ENCODE measurements at regions not wholly inside any gene's neighbourhood (a gene's known extent, or its start where the extent isn't known, plus 50 kb on each side); places are given as distances from the start of the nearest gene placed in this dataset.

DNA sequence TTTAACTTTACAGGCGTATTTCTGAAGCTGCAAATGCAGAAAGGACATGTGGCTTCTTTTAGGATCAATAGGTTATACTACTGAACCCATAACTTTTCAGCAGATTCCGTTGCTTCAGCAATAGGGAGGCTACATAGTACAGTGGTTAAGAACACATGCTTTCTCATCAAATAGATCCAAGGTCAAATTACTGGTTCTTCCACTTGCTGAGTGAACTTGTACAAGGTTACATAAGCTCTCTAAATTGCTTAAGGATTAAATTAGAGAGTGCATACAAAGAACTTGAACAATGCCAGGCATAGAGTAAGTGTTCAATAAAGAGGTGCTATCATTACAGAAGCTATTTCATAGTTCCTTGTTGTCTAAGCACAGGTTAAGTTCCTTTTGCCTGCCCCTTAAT is 129.6 kb downstream of the BARX2 start:
- TF ChIP-seq, protein P1, sequence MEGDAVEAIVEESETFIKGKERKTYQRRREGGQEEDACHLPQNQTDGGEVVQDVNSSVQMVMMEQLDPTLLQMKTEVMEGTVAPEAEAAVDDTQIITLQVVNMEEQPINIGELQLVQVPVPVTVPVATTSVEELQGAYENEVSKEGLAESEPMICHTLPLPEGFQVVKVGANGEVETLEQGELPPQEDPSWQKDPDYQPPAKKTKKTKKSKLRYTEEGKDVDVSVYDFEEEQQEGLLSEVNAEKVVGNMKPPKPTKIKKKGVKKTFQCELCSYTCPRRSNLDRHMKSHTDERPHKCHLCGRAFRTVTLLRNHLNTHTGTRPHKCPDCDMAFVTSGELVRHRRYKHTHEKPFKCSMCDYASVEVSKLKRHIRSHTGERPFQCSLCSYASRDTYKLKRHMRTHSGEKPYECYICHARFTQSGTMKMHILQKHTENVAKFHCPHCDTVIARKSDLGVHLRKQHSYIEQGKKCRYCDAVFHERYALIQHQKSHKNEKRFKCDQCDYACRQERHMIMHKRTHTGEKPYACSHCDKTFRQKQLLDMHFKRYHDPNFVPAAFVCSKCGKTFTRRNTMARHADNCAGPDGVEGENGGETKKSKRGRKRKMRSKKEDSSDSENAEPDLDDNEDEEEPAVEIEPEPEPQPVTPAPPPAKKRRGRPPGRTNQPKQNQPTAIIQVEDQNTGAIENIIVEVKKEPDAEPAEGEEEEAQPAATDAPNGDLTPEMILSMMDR (IDR thresholded peaks at IDR 0.05), result no peak
- TF ChIP-seq POLR2A (IDR thresholded peaks at IDR 0.05), result no peak
- no peak for TF ChIP-seq EP300 (IDR thresholded peaks at IDR 0.05)

Measured in tibial nerve (tissue), 4 donors.